ENCODE measurements at regions not wholly inside any gene's neighbourhood (a gene's known extent, or its start where the extent isn't known, plus 50 kb on each side); places are given as distances from the start of the nearest gene placed in this dataset.

- FAIRE-seq: no peak
Observed at GRCh38 chr3:76958861-76959260, 81.0 kb upstream of the ROBO2 start.

More at GRCh38 chr3:76958861-76959260, 81.0 kb upstream of the ROBO2 start:
- Histone ChIP-seq H4K20me1 (ENCODE audit: control insufficient read depth, insufficient read depth) (no peaks in the 10 kb centered on the region), H3K4me1 (ENCODE audit: control insufficient read depth, insufficient read depth, low read length) (no peaks in the 10 kb centered on the region), H3K27ac (ENCODE audit: control insufficient read depth, insufficient read depth) (no peak overlapping the region), H3K79me2 (ENCODE audit: control insufficient read depth, insufficient read depth, low read length) (no peaks in the 10 kb centered on the region), H3K4me3 (no peak overlapping the region), H3K9me3 (replicated peaks; ENCODE audit: control insufficient read depth, insufficient read depth, low read length) (no peaks in the 10 kb centered on the region), H3K9ac (ENCODE audit: control insufficient read depth, insufficient read depth, low read length) (no peak overlapping the region), H2AFZ (ENCODE audit: control insufficient read depth, low read depth, low read length) (no peak overlapping the region), H3K36me3 (ENCODE audit: control insufficient read depth in 2 of 2, insufficient read depth in 2 of 2, low read length in 1 of 2) (no peaks in the 10 kb centered on the region), H3K4me2 (ENCODE audit: control insufficient read depth, insufficient read depth) (no peak overlapping the region), H3K27me3 (replicated peaks in 1 of 2; ENCODE audit: control insufficient read depth in 2 of 2, insufficient read depth in 2 of 2, low read length in 1 of 2) (no peaks in the 10 kb centered on the region)
- ChIA-PET SMC1A (ENCODE audit: uncharacterized antibody, unreplicated experiment) (no interaction called here), CTCF (interaction anchor here (0.9 to 2.2 kb wide), 2 partner anchors 10 to 80 kb away, joined by 3 to 6 read pairs; no protein-coding TSS in a partner anchor), POLR2A (no interaction called here), RAD21 (ENCODE audit: unreplicated experiment) (no interaction called here)
- TF ChIP-seq HDGF (IDR thresholded peaks at IDR 0.05) (no peak), ZBTB11 (CRISPR knock-in tag; IDR thresholded peaks at IDR 0.05) (no peak), SMC3 (IDR thresholded peaks at IDR 0.05; ENCODE audit: borderline replicate concordance, low read length) (no peak), MYB (IDR thresholded peaks at IDR 0.05; ENCODE audit: borderline replicate concordance, low read depth, low read length) (no peak)
- in situ Hi-C loops (cut with MboI) (no loop called here), intact Hi-C loops (cut with micrococcal nuclease; ENCODE audit: unreplicated experiment) (no loop called here)
- ATAC-seq (no peak), DNase-seq (ENCODE audit: low read depth, low spot score) (no peak)
- BruUV-seq (replicated peaks): no TSS peak
- WGBS (ENCODE audit: insufficient coverage, insufficient replicate concordance, low lambda C conversion rate, missing lambda C conversion rate): 50% methylated on average over 1 of the region's 1 CpG
